HepG2 (cell line): ENCODE measurements at regions not wholly inside any gene's neighbourhood (a gene's known extent, or its start where the extent isn't known, plus 50 kb on each side); places are given as distances from the start of the nearest gene placed in this dataset.

ENCODE experiments used
- ATAC-seq: fragments of 200-7000 bp; cut with Tn5 transposase; 3 replicates; pipeline ENCODE4 v1.9.1; 2020; ENCODE audit warnings: mild to moderate bottlenecking, moderate library complexity
- BruUV-seq: library from RNA; stranded (reverse); fragments of 400-500 nt; replicated peaks from 2 replicates; lab custom pipeline; 2021; lab: Mats Ljungman, UMichigan
- CTCF ChIA-PET: fragments of 300-600 bp; formaldehyde crosslinking; extraction: SDS; loops from one replicate; lab custom pipeline; 2021; ENCODE audit warnings: low total read pairs, inconsistent platforms, low intra/inter-chr PET ratio; lab: Yijun Ruan, JAX
- POLR2A ChIA-PET: fragments of 350-600 bp; sonication (Branson Sonifier 250); formaldehyde crosslinking; loops from one replicate; lab custom pipeline; 2020; ENCODE audit warnings: antibody characterized with exemption, inconsistent platforms; lab: Yijun Ruan, JAX
- DNase-seq: peaks from one replicate; pipeline ENCODE4 v3.0.0-alpha.2; 2015; ENCODE audit warnings: low spot score
- FAIRE-seq: peaks from 3 replicates; lab custom pipeline; 2011; peaks lifted over from hg19 to GRCh38; lab: Jason Lieb, UNC
- H2AFZ ChIP-seq: one replicate; pipeline ENCODE4 v1.6.1; 2011; ENCODE audit warnings: low read length, inconsistent platforms
- H3K27ac ChIP-seq: fragments of 300-600 bp; 3 replicates; pipeline ENCODE4 v1.8.0; 2011; ENCODE audit warnings: mixed run types, mild to moderate bottlenecking, mixed read lengths, low read length, inconsistent platforms; ENCODE audit not compliant: insufficient read depth; ENCODE audit errors: extremely low read length
- H3K27me3 ChIP-seq, 2 experiments: fragments of 200-600 bp in 1 of 2; 2 replicates in 1 of 2; 3 replicates in 1 of 2; pipeline versions ENCODE4 v1.6.0 to v1.8.0; 2011; ENCODE audit warnings: low read length in 2 of 2, mild to moderate bottlenecking in 2 of 2, moderate library complexity in 2 of 2, inconsistent platforms in 1 of 2; ENCODE audit not compliant: insufficient read depth in 2 of 2, control insufficient read depth in 1 of 2
- H3K36me3 ChIP-seq, 2 experiments: fragments of 200-600 bp in 1 of 2; replicated peaks in 1 of 2; 2 replicates in 1 of 2; 3 replicates in 1 of 2; pipeline versions ENCODE4 v1.5.1 to v1.8.0; 2011; ENCODE audit warnings: low read length in 2 of 2, inconsistent platforms in 1 of 2; ENCODE audit not compliant: insufficient read depth in 2 of 2, control insufficient read depth in 1 of 2
- H3K4me1 ChIP-seq: 2 replicates; pipeline ENCODE4 v1.5.1; 2012; ENCODE audit warnings: low read length, inconsistent platforms; ENCODE audit not compliant: insufficient read depth
- H3K4me2 ChIP-seq: 2 replicates; pipeline ENCODE4 v1.6.0; 2011; ENCODE audit warnings: low read depth, low read length, inconsistent platforms
- H3K4me3 ChIP-seq, 3 experiments: fragments of 200-600 bp in 1 of 3; sonication (generic), shearing (Covaris generic) in 1 of 3; replicated peaks in 1 of 3; 2 replicates each; pipeline ENCODE4 v1.5.1; 2011 to 2016; ENCODE audit warnings: low read length in 3 of 3, inconsistent platforms in 2 of 3, low read depth in 2 of 3, mild to moderate bottlenecking in 2 of 3, control low read depth in 1 of 3, mixed read lengths in 1 of 3; ENCODE audit not compliant: insufficient read depth in 1 of 3
- H3K79me2 ChIP-seq: one replicate; pipeline ENCODE4 v1.6.1; 2011; ENCODE audit warnings: low read length, inconsistent platforms; ENCODE audit not compliant: insufficient read depth
- H3K9ac ChIP-seq: 2 replicates; pipeline ENCODE4 v1.6.0; 2011; ENCODE audit warnings: mild to moderate bottlenecking, low read depth, low read length, inconsistent platforms; ENCODE audit not compliant: insufficient read depth
- H3K9me3 ChIP-seq: 2 replicates; pipeline ENCODE4 v1.5.1; 2012; ENCODE audit warnings: mild to moderate bottlenecking, low read length
- H4K20me1 ChIP-seq: 2 replicates; pipeline ENCODE4 v1.6.0; 2011; ENCODE audit warnings: inconsistent platforms, mild to moderate bottlenecking, low read length, moderate library complexity; ENCODE audit not compliant: insufficient read depth
- HES4 ChIP-seq: sonication (generic); formaldehyde crosslinking; IDR thresholded peaks from 2 replicates; pipeline ENCODE4 v1.9.0; 2021; ENCODE audit warnings: mild to moderate bottlenecking, missing genetic modification reagents, borderline replicate concordance
- NFE2L1 ChIP-seq: sonication (generic); formaldehyde crosslinking; IDR thresholded peaks from 2 replicates; pipeline ENCODE4 v1.4.0; 2020; ENCODE audit warnings: missing genetic modification reagents, mild to moderate bottlenecking, borderline replicate concordance
- ONECUT2 ChIP-seq: sonication (generic); formaldehyde crosslinking; IDR thresholded peaks from 2 replicates; pipeline ENCODE4 v1.4.0; 2020; ENCODE audit warnings: missing genetic modification reagents
- PHF21A ChIP-seq: sonication (generic); formaldehyde crosslinking; IDR thresholded peaks from 2 replicates; pipeline ENCODE4 v1.5.0; 2020; ENCODE audit warnings: mild to moderate bottlenecking, missing genetic modification reagents
- YEATS2 ChIP-seq: sonication (generic); formaldehyde crosslinking; IDR thresholded peaks from 2 replicates; pipeline ENCODE4 v1.4.0; 2020; ENCODE audit warnings: missing genetic modification reagents, borderline replicate concordance
- ZNF282 ChIP-seq: fragments of 450-650 bp; IDR thresholded peaks from 2 replicates; pipeline ENCODE4 v1.6.1; 2018; ENCODE audit not compliant: partially characterized antibody
- ZNF615 ChIP-seq: sonication (generic); formaldehyde crosslinking; IDR thresholded peaks from 2 replicates; pipeline ENCODE4 v1.5.0; 2020; ENCODE audit warnings: mild to moderate bottlenecking, missing genetic modification reagents, borderline replicate concordance
- ZNF782 ChIP-seq: sonication (generic); formaldehyde crosslinking; IDR thresholded peaks from 2 replicates; pipeline ENCODE4 v1.4.0; 2020; ENCODE audit warnings: missing genetic modification reagents, mild to moderate bottlenecking, borderline replicate concordance
- WGBS: methylation state at CpG from one replicate; pipeline ENCODE4 v1.1.6; 2017; ENCODE audit warnings: low lambda C conversion rate; 5-methylcytosine and 5-hydroxymethylcytosine counted together
- in situ Hi-C: cut with HindIII; loops from 2 replicates; pipeline ENCODE4 v1.10.0; 2017; ENCODE audit warnings: low pct_unique_long_range_greater_than_20kb; ENCODE audit not compliant: extremely low pct_ligation_motif_present
- intact Hi-C: fragments of 100-400 bp; cut with micrococcal nuclease; formaldehyde crosslinking; loops from one replicate; pipeline ENCODE4 v1.10.0; 2022; ENCODE audit not compliant: unreplicated experiment

GRCh38 chr5:36765876-36766275 lies 110.7 kb upstream of the NIPBL start:
- Histone ChIP-seq H3K36me3 (no peaks in the 10 kb centered on the region), H3K4me3 (no peak overlapping the region), H3K4me1 (no peaks in the 10 kb centered on the region), H4K20me1 (no peaks in the 10 kb centered on the region), H3K4me2 (no peak overlapping the region), H3K9me3 (no peaks in the 10 kb centered on the region; the same call in 1 of the 2 replicates), H3K79me2 (no peaks in the 10 kb centered on the region), H3K27me3 (no peaks in the 10 kb centered on the region)
- no TSS peak for BruUV-seq
- no peak for ATAC-seq
- ChIA-PET CTCF (no interaction called here), POLR2A (no interaction called here)
- intact Hi-C loops, result no loop called here
- DNase-seq, result no peak
- WGBS, result 9% methylated on average over 2 of the region's 2 CpGs
- no peak for FAIRE-seq
- in situ Hi-C loops, result no loop called here
- TF ChIP-seq NFE2L1 (CRISPR knock-in tag) (no peak), ZNF282 (no peak), PHF21A (CRISPR knock-in tag) (no peak), ONECUT2 (no peak), HES4 (no peak)
- TF ChIP-seq, all 625 proteins: peak for 0
- no peak overlapping the region for H2AFZ ChIP-seq
- no peak overlapping the region for H3K9ac ChIP-seq
- H3K27ac ChIP-seq, result no peak overlapping the region

- no peak overlapping the region for H3K4me2 ChIP-seq
- no peaks in the 10 kb centered on the region for H3K36me3 ChIP-seq
- ChIA-PET CTCF (no interaction called here), POLR2A (no interaction called here)
- no peaks in the 10 kb centered on the region for H3K79me2 ChIP-seq
- TF ChIP-seq ZNF782 (CRISPR knock-in tag) (no peak), YEATS2 (no peak), ZNF615 (CRISPR knock-in tag) (no peak)
- intact Hi-C loops, result no loop called here
- WGBS, result 0% methylated on average over 1 of the region's 1 CpG
- H3K9me3 ChIP-seq, result no peaks in the 10 kb centered on the region; the same call in 1 of the 2 replicates
- no peak overlapping the region for H2AFZ ChIP-seq
- no peaks in the 10 kb centered on the region for H4K20me1 ChIP-seq
- H3K4me1 ChIP-seq, result no peaks in the 10 kb centered on the region
- no TSS peak for BruUV-seq
- no peaks in the 10 kb centered on the region for H3K27me3 ChIP-seq
- H3K4me3 ChIP-seq, result no peak overlapping the region
- DNase-seq (no peak), ATAC-seq (no peak), FAIRE-seq (no peak)
- no peak overlapping the region for H3K27ac ChIP-seq
- no peak overlapping the region for H3K9ac ChIP-seq
- in situ Hi-C loops, result no loop called here
Measured at GRCh38 chr5:36766981-36767380, 109.6 kb upstream of the NIPBL start.
